Gastroesophageal sphincter (tissue), 3 donors: ENCODE measurements at regions not wholly inside any gene's neighbourhood (a gene's known extent, or its start where the extent isn't known, plus 50 kb on each side); places are given as distances from the start of the nearest gene placed in this dataset.

Source experiments
- CTCF ChIP-seq, 4 experiments: fragments of 200-600 bp in 2 of 4; fragments of 450-650 bp in 2 of 4; sonication (generic) in 1 of 4; IDR thresholded peaks; one replicate each; pipeline ENCODE4 v1.5.1; 2017 to 2019; ENCODE audit warnings: antibody characterized with exemption in 4 of 4, mild to moderate bottlenecking in 2 of 4, moderate library complexity in 2 of 4
- POLR2A ChIP-seq, 2 donors: fragments of 450-650 bp; IDR thresholded peaks; one replicate each; pipeline ENCODE4 v1.6.1; 2017; ENCODE audit warnings: antibody characterized with exemption in 2 of 2, mild to moderate bottlenecking in 2 of 2, moderate library complexity in 1 of 2

GRCh38 chr21:33135925-33136324 lies 66.0 kb downstream of the OLIG1 start:
- TF ChIP-seq CTCF (IDR thresholded peaks at IDR 0.05) (no peak), POLR2A (IDR thresholded peaks at IDR 0.05) (no peak)
